ENCODE measurements at regions not wholly inside any gene's neighbourhood (a gene's known extent, or its start where the extent isn't known, plus 50 kb on each side); places are given as distances from the start of the nearest gene placed in this dataset.

GRCh38 chr3:159857840-159858239 is 130.8 kb upstream of the IL12A start:
- TF ChIP-seq POLR2A (IDR thresholded peaks at IDR 0.05) (no peak), CTCF (IDR thresholded peaks at IDR 0.05 in 8 of 11, conservative IDR thresholded peaks at IDR 0.05 in 3 of 11) (no peak), POLR2AphosphoS5 (IDR thresholded peaks at IDR 0.05) (no peak)

All from spleen (tissue), 7 donors.